GM13977 (cell line): ENCODE measurements at regions not wholly inside any gene's neighbourhood (a gene's known extent, or its start where the extent isn't known, plus 50 kb on each side); places are given as distances from the start of the nearest gene placed in this dataset.

Experiments used
- DNase-seq: peaks from one replicate; pipeline ENCODE4 v3.0.0; 2012; ENCODE audit warnings: low spot score
- in situ Hi-C: fragments of 300-500 bp; cut with MboI; formaldehyde crosslinking; loops from one replicate; pipeline ENCODE4 v1.12.0; 2022; ENCODE audit warnings: low sequenced_read_pairs, low pct_unique_long_range_greater_than_20kb, mixed read lengths, inconsistent platforms; ENCODE audit not compliant: unreplicated experiment
- TF ChIP-seq, protein P1 (sequence below): IDR thresholded peaks from 2 replicates; pipeline ENCODE4 v1.5.1; 2012; ENCODE audit warnings: mild to moderate bottlenecking, control low read depth; ENCODE audit not compliant: insufficient read depth; ENCODE audit errors: extremely low read depth, missing control alignments

DNA sequence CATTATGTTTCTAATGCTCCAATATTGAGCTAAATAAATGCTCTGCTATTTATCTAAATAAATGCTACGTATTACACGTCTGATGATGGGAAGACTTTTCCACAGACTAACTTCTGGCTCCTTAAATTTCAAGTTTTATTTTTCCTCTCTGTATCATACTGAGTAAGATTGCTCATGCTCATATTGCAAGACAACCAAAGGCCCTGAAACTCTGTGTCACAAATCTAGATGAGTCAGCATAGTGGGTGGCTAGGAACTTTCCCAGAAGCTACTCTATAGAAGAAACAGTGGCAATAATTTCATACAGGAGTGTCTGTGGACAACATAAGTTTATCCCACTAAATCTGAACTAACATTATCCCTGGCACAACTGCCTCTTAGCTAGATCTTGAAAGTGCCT, 53.0 kb upstream of the RFX3 start:
- in situ Hi-C loops, result no loop called here
- no peak for DNase-seq
- TF ChIP-seq, protein P1, sequence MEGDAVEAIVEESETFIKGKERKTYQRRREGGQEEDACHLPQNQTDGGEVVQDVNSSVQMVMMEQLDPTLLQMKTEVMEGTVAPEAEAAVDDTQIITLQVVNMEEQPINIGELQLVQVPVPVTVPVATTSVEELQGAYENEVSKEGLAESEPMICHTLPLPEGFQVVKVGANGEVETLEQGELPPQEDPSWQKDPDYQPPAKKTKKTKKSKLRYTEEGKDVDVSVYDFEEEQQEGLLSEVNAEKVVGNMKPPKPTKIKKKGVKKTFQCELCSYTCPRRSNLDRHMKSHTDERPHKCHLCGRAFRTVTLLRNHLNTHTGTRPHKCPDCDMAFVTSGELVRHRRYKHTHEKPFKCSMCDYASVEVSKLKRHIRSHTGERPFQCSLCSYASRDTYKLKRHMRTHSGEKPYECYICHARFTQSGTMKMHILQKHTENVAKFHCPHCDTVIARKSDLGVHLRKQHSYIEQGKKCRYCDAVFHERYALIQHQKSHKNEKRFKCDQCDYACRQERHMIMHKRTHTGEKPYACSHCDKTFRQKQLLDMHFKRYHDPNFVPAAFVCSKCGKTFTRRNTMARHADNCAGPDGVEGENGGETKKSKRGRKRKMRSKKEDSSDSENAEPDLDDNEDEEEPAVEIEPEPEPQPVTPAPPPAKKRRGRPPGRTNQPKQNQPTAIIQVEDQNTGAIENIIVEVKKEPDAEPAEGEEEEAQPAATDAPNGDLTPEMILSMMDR, result no peak

- TF ChIP-seq, protein P1, result no peak
- no peak for DNase-seq
- in situ Hi-C loops, result no loop called here
Measured at GRCh38 chr9:3576328-3576727, 50.5 kb upstream of the RFX3 start.

DNA sequence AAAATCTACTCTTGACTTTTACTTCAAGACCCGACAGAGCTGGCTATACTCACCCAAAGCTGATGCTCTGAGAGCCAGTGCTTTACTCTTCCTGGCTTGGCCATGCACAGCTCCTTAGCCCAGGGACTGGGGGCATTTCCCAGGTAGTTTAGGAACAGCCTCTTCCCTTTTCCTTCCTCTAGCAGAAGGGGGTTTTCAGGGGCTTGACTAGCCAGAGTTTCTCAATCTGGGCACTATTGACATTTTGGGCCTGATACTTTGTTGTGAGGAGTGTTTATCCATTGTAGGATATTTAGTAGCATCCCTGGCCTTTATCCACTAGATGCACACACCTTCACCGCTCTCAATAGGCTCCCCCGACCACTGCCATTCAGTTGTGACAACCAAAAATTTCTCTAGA, 50.0 kb upstream of the RFX3 start:
- TF ChIP-seq, protein P1, result no peak
- in situ Hi-C loops, result no loop called here
- no peak for DNase-seq
